ENCODE measurements at regions not wholly inside any gene's neighbourhood (a gene's known extent, or its start where the extent isn't known, plus 50 kb on each side); places are given as distances from the start of the nearest gene placed in this dataset.

DNA sequence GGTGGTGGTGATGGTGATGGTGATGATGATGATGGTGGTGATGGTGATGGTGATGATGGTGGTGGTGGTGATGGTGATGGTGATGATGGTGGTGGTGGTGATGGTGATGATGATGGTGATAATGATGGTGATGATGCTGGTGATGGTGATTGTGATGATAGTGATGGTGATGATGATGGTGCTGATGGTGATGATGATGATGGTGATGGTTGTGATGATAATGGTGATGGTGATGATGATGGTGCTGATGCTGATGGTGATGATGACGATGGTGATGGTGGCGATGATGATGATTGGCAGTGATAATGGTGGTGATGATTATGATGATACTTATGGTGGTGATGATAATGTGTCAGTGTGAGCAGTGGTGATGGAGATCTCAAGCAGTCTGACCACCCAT is 90.8 kb upstream of the FOXF1 start:
- no peak for DNase-seq (ENCODE audit: low read depth in 2 of 2, low spot score in 1 of 2)

DNA sequence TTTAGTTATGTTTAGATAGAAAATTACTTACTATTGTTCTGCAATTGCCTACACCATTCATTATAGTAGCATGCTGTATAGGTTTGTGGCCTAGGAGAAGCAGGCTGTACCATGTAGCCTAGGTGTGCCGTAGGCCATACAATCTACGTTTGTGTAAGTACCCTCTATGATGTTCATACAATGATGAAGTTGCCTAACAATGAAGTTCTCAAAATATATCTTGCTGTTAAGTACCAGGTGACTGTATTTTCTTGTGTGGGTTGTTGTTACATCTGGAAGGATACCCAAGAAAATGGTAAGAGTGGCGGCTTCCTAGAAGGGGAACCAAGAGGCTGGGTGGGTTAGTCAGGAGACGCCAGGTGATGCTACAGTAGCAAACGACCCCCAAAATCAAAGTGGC is 88.3 kb upstream of the FOXF1 start:
- no peak for DNase-seq (ENCODE audit: low read depth in 2 of 2, low spot score in 1 of 2)

DNA sequence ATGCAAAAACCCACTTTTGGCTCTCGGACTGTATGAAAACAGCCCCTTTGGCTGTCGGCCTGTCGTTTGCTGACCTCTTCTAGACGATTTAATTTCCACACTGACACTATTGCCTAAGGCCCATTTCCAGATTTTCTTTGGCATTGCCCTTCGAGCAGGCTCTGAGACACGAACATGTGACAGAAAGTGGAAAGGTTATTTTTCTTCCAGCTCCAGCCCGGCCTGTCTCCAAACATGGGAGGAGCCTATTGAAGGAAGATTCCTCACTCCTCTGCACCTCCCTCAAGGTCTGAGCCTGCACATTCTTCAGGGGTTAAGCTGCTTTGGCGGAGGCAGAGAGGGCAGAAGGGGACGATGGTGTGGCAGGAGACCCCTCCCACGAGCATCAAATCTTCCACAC is 85.9 kb upstream of the FOXF1 start:
- no peak for DNase-seq (ENCODE audit: low read depth in 2 of 2, low spot score in 1 of 2)

DNA sequence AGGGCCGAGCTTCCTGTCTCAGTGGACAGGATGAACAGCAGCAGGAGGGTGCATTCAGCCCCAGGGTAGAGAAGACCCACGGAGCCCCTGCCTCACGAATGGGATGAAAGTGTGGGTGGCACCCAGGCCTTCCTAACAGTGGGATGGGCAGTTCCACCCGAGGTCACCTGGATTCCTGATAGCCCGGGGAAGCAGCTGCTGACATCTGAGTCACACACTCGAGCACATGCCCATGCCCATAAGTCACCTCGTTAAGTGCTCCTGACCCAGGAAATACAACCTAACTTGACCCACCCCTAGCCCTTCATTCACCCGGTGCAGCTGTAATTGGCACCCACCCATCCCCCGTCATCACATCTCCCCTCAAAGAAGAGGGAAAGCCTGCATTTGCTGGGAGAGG is 85.3 kb upstream of the FOXF1 start:
- no peak for DNase-seq (ENCODE audit: low read depth in 2 of 2, low spot score in 1 of 2)

DNA sequence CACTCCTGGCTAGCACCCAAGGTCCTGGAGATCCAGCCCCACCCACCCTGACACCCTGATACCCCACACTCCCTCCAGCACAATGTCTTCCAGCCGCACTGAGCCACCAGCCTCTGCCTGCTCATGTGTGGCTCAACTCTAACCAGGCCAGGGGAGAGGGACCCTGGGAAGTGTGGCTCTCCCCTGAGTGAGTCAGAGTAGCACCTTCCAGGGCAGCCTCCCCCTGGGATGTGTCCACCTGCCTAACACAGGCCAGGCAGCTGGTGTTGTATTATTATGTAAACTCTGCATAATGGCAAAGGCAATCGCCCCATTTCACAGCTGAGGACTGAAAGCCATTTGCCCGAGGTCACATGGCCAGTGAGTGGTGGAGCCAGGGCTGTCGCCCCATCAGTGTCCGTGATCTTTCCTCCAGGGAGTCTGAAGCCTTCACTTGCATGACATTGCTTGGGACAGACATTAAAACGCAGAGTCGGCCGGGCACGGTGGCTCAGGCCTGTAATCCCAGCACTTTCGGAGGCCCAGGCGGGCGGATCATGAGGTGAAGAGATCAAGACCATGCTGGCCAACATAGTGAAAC is 84.2 kb upstream of the FOXF1 start:
- no peak for DNase-seq (ENCODE audit: low read depth in 2 of 2, low spot score in 1 of 2)

DNA sequence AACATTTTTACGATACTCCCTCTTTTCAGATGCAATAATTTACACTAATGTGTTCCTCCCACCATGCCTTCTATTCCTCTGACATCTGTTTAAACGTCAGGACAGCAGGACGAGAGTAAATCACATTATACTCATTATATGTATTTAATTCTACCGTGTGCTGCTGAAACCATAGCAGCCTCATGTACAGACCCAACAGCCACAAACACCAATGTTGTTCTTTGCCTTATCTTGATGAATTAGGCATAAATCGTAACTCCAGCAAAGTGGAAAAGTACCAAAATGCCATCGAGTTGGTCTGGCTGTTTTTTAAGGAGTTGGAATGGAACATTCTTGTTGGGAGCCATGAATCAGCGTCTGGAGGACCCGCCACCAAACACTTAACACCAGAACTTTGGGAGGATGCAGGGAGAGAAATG is 82.9 kb upstream of the FOXF1 start:
- DNase-seq (ENCODE audit: low read depth in 2 of 2, low spot score in 1 of 2), result no peak

DNA sequence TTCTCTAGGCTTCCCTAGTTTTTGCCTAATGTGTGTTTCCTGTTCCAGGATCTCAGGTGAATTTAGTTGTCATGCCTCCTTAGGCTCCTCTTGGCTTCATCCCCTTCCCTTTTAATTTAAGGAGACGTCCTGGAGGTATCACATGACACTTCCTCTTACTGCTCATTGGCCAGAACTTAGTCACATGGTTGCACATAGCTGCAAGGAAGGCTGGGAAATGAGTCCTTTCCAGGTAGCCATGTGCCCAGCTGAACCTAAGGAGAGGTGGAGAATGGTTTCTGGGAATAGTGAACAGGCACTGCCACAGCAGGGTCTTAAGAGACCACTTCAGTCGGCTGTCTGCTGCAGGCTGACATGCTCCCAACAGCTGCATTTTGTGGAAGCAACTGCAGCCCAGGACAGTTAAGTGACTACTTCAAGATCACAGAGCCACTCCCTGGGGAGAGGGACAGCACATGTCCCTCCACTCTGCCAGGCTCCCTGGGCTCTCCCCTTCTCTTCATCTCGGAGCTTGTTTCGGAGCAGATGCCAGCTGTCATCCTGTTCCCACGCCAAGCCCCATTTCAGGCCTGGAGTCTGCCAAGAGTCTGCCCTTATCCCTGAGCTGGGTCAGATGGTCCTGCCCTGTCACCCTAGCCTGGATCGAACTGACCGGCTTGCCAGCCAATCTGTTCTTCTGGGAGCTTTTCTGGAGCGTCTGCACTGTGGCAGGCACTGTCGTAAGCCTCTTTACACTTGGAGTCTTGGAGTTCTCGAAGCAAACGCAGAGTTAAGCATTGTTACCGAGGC is 81.4 kb upstream of the FOXF1 start:
- DNase-seq (ENCODE audit: low read depth in 2 of 2, low spot score in 1 of 2), result no peak

DNA sequence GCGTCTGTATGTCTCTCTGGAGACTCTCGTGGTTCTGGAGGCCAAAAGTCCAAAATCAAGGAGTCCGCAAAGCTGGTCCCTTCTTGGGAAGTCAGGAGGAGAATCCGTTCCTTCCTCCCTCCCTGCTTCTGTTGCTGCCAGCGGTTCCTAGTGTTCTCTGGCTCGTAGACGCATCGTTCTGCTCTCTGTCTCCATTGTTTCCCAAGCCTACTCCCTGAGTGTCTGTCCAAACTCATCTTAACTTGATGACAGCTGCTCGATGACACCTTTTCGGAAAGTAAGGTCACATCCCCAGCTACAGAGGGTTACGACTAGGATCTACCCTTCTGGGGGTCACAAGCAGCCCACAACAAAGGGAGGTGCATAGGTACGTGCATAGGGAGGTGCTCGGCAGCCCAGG is 80.7 kb upstream of the FOXF1 start:
- DNase-seq (ENCODE audit: low read depth in 2 of 2, low spot score in 1 of 2), result no peak

DNA sequence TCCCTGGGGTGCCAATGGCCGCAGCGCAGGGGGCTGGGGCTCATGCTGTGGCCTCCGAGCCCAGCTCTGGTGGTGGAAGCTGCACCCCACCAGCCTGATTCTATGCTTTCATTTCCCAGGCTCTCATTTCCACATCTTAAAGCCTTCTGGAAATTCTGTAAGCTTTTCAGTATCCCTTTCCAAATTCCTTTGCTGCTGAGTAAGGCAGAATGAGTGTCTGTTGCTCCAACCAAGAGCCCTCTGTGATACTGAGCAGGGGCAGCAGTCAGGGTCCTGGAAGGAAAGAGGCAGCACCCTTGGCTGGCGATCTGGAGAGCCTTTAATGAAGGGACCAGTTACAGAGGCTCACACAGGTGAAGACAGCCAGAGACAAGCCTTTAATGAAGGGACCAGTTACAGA is 79.5 kb upstream of the FOXF1 start:
- DNase-seq (ENCODE audit: low read depth in 2 of 2, low spot score in 1 of 2), result no peak

DNA sequence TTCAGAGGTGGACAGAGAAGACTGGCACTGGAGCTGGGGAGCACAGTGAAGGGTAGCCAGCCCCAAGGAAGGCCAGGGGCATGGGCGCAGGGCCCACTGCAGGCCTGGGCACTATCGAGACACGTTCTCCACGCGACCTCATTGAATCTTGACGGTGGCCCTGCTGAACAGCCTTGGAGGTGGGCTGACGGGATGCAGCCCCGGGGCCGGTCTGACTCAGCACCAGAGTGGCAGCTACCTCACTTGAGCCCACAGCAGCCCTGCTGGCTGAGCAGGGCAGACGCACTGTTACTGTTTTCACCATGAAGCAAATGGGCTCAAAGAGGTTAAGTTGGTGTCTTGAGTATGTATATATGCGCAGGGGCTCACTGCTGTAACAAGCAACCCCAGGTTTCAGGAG is 78.8 kb upstream of the FOXF1 start:
- DNase-seq (ENCODE audit: low read depth in 2 of 2, low spot score in 1 of 2), result no peak

DNA sequence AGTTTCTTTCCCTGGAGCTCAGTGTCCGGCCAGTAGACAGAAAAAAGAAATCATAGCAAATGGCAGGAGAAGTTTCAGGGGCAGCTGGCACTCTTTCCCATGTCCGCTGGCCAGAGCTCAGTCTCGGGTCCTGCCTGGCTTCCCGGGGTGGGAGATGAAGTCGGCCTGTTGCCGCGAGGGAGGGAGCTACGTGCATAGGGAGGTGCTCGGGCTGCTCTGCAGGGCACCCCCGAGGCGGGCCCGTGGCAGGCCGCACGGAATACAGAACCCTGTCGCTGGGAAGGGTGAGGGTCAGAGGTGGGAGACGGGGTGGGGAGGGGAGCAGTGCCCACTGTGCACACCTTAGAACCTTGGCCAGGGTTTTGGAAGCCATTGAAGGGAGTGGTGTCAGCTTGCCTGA is 78.3 kb upstream of the FOXF1 start:
- DNase-seq (ENCODE audit: low read depth in 2 of 2, low spot score in 1 of 2), result no peak

DNA sequence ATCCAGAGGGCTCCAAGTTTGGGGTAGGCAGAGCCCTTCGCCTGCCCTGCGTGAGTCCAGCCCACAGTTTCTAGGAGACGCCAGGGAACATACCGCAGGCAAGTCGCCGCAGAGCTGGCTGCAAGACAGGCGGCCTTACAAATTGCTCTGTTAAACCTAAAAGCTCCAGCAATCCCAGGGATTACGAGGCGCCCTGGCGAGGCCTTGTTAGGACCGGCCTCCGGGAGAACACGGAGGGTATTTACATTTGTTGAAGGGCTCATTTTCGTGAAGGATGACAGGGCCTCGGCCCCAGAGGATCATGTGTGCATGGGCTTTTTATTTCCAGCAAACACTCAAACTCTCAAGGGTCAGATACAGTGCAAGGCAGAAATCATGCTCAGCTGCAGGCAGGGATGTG is 77.6 kb upstream of the FOXF1 start:
- no peak for DNase-seq (ENCODE audit: low read depth in 2 of 2, low spot score in 1 of 2)

DNA sequence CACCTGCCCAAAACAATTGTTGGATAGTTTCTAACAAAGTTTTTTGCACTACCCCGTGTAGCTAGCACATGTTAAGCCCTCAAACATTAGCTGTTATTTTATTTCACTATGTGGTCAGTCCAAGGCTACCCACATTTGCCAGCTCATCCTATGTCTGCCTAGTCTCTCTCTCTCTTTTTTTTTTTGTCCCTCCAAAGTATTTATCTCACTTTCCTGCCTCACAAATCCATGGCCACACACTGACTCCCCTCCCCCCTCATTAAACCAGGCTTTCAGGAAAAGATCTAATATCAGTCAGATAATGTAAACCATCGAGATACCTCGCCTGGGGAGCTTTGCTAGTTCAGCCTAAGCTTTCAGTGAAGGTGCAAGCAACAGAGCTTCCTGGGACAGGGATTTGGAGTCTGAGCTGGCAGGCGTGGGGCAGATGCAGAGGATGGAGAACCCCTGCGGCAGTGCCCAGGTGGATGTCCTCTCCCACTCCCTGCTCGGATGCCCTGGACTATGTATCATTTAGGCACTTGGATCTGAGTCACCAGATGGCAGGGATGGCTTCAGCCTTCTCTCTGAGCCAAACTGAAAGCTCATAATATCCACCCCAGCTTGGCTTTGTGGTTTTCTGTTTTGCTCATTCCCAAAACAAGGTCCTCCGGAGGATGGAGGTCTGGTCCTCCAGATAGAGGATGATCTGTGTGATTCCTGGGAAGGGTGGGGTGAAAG is 73.7 kb upstream of the FOXF1 start:
- DNase-seq (ENCODE audit: low read depth in 2 of 2, low spot score in 1 of 2), result no peak

DNA sequence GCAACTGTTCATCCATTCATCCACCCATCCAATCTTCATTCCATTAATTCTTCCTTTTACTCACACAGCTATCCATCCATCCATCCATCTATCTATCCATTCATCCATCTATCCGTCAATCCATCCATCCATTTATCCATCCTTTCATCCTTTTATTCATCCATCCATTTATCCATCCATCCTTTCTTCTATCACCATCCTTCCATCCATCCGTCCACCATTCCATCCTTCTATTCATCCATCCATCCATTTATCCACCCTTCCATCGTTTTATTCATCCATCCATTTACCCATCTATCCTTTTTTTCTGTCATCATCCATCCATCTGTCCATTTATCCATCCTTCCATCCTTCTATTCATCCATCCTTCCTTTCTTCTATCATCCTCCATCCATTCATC is 73.0 kb upstream of the FOXF1 start:
- no peak for DNase-seq (ENCODE audit: low read depth in 2 of 2, low spot score in 1 of 2)

DNA sequence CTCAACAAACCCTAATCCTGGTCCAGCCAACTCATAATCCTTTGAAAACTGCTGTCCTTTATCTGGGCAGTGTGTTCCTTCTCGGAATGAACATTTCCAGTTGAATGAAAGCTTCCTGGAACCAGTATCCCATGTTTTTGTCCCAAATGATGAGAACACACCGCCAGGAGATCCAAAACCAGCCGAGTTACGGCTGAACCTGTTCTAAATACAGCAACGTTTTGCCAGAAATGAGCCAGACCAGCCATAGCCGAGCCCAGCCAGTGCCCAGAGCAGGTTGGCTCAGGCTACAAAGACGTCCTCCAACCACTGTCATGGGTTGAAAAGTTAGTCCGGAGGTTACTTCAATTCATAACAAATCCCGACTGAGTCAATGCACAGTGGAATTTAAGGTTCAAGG is 67.6 kb upstream of the FOXF1 start:
- no peak for DNase-seq (ENCODE audit: low read depth in 2 of 2, low spot score in 1 of 2)

DNA sequence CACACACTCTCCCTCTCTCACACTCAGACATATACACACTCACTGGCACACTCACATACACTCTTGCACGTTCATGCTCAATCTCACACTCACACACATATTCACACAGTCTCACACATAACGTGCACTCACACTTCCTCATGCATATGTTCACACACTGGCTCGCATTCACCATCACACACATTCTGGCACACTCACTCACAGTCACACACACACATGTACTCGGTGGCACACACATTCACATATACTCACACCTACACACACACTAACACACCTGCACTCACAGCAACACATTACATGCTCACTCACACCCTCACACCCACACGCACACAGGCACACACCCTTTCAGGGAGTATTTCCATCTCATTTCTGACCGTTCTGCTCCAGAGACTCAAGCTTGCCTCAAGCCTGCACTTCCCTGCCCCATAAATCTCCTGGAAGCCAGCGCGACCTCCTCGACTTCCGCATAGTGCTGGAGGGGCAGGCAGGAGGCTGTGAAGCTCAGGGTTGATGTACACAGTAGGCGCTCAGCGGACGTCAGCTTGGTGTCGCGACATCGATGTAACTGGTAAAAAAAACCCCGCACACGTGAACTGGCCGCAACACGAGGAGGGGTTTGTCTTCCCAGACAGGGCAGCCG is 66.7 kb upstream of the FOXF1 start:
- no peak for DNase-seq (ENCODE audit: low read depth in 2 of 2, low spot score in 1 of 2)

DNA sequence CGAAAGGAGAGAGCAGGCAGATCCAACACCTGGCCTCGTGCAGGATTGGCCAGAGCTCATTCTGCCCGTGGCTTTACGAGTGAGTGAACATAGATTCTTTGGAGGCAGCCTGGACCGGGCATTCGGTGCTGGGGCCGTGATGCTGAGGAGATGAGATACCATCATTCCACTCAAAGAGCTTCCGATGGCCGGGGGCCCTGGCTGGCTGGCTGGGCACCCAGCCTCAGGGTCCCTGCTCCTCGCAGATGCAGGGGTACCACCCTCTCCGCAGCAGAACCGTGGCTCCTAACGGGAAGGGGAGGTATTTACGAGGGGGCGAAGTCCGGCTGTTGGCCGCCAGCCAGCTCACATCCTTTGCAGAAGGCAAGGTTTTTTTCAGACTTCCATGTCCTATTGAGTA is 66.1 kb upstream of the FOXF1 start:
- DNase-seq (ENCODE audit: low read depth in 2 of 2, low spot score in 1 of 2), result no peak

DNA sequence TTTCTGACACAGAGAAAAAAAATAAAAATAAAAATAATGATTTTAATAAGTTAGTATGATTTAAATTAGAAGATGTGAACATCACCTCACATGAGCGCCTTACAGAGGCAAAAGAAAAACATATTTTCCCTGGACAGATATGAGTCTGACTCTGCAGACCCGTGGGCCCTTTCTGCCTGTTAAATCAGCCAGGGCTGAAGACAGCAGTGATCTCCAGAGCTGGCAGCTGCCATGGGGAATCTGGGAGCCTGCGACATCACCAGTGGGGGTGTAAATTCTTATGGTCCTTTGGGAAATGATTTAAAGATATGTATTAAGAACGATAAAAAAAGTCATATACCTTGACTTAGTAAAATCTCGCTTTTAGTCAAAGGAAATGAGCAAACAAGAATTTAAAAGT is 65.7 kb upstream of the FOXF1 start:
- no peak for DNase-seq (ENCODE audit: low read depth in 2 of 2, low spot score in 1 of 2)

DNA sequence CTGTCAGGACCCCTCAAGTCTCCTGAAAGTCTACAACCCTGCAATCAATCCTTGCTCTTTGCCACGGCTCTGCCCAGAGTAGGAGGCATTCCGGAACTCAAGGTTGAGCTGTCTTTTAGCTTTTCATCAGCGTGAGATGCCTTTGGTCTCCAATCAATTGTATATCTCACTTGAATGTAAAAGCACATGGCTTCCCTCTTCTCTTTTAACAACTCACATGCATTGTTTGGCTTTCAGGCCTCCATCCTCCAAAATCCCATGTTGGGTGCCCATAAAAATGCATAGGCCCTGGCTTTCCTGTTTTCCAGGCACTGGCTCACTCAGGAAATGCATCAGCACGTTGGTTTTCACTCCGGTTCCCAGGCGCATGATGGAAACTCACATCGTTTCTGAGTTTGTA is 64.0 kb upstream of the FOXF1 start:
- no peak for DNase-seq (ENCODE audit: low read depth in 2 of 2, low spot score in 1 of 2)

DNA sequence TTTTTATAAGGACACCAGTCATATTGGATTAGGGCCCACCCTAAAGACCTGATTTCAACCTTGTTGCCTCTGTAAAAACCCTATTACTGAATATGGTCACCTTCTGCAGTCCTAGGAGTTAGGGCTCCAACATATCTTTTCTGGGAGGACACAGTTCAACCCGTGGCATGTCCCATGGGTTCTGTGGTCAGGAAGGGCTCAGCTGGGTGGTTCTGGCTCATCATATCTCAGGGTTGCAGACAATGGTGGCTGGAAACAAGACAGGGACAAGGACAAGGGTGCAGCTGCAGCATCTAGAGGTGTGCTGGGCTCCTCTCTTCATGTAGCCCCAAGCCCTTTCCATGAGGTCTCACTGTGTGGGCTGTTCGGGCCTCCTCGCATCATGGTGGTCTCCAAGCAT is 63.1 kb upstream of the FOXF1 start:
- DNase-seq (ENCODE audit: low read depth in 2 of 2, low spot score in 1 of 2), result no peak

DNA sequence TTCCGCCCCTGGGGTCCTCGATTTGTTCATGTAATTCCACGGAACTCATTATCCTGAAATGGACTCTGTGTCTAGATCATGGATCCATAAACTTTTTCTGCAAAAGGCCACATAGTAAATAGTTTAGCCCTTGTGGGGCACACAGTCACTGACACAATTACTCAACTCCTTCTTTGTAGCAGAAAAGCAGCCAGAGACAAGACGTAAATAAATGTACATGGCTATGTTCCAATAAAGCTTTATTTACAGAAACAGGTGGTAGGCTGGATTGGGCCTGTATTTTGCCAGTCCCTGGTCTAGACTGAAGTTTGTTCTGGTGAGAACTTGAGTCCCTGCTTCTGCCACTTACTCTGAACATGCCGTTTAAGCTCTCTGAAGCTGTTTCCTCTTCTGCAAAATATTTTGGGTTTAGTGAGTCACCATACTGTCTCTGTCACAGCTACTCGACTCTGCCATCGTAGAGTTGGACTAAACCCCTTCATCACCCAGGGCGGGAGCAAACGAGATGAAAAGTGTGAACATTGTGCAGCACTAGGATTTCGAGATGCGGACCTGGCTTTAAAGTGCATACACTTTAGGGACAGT is 61.9 kb upstream of the FOXF1 start:
- DNase-seq (ENCODE audit: low read depth in 2 of 2, low spot score in 1 of 2), result no peak
